Ishikawa (cell line): ENCODE measurements at regions not wholly inside any gene's neighbourhood (a gene's known extent, or its start where the extent isn't known, plus 50 kb on each side); places are given as distances from the start of the nearest gene placed in this dataset.

Experiments
- CEBPB ChIP-seq: IDR thresholded peaks from 2 replicates; pipeline ENCODE4 v1.6.1; 2012
- CREB1 ChIP-seq: IDR thresholded peaks from 2 replicates; pipeline ENCODE4 v1.6.1; 2012; ENCODE audit warnings: low read depth
- EGR1 ChIP-seq: IDR thresholded peaks from 2 replicates; pipeline ENCODE4 v1.6.1; 2012
- EP300 ChIP-seq: IDR thresholded peaks from 2 replicates; pipeline ENCODE4 v1.6.1; 2012; ENCODE audit warnings: borderline replicate concordance
- FOXM1 ChIP-seq: IDR thresholded peaks from 2 replicates; pipeline ENCODE4 v1.6.1; 2012; ENCODE audit warnings: low read depth, borderline replicate concordance
- NFIC ChIP-seq: IDR thresholded peaks from 2 replicates; pipeline ENCODE4 v1.6.1; 2012
- RAD21 ChIP-seq: IDR thresholded peaks from 2 replicates; pipeline ENCODE4 v1.6.1; 2012; ENCODE audit warnings: low read depth
- TAF1 ChIP-seq: IDR thresholded peaks from 2 replicates; pipeline ENCODE4 v1.6.1; 2012; ENCODE audit warnings: low read depth, mild to moderate bottlenecking
- TCF12 ChIP-seq: IDR thresholded peaks from 2 replicates; pipeline ENCODE4 v1.6.1; 2012; ENCODE audit warnings: low read depth
- TEAD4 ChIP-seq: IDR thresholded peaks from 2 replicates; pipeline ENCODE4 v1.6.1; 2012
- YY1 ChIP-seq: IDR thresholded peaks from 2 replicates; pipeline ENCODE4 v1.6.1; 2012; ENCODE audit warnings: low read depth
- ZBTB7A ChIP-seq: IDR thresholded peaks from 2 replicates; pipeline ENCODE4 v1.6.1; 2012; ENCODE audit warnings: low read depth
- TF ChIP-seq, protein P1 (sequence below): IDR thresholded peaks from 2 replicates; pipeline ENCODE4 v1.6.1; 2012
- TF ChIP-seq, protein P2 (sequence below): IDR thresholded peaks from 2 replicates; pipeline ENCODE4 v1.6.1; 2012
- TF ChIP-seq, protein P3 (sequence below): IDR thresholded peaks from 2 replicates; pipeline ENCODE4 v1.6.1; 2012; ENCODE audit warnings: low read depth, mild to moderate bottlenecking

DNA sequence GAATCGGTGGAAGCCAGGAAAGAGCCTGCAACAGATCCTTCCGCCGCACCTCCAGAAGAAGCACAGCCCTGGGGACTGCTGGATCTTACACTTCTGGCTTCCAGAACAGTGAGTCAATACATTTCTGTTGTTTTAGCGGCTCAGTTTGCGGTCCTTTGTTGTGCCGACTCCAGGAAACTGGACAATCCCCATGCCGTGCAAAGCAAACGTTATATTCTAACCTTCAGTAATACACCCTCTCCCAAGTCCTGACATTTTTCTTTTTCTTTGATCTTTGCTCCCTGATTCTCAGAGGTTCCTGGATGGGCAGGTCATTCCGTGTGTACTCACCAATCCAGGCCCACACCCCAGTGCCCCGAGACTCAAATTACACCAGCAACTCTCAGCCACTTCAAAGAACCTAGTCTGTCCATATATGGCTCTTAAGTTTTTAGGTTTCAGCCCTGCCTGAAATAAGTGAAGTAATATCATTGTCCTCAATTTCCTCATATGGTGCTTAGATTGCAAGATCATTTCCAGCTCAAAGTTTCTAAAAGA is 387.1 kb upstream of the SGCG start:
- TF ChIP-seq EGR1 = no peak
- TF ChIP-seq NFIC = no peak
- TF ChIP-seq TEAD4 = 0 out of 2 replicates have a peak, but pooled peaks have one; percentile 19
- peak; percentile 34; the same call in 1 of the 2 replicates for TF ChIP-seq EP300
- TF ChIP-seq ZBTB7A = no peak

DNA sequence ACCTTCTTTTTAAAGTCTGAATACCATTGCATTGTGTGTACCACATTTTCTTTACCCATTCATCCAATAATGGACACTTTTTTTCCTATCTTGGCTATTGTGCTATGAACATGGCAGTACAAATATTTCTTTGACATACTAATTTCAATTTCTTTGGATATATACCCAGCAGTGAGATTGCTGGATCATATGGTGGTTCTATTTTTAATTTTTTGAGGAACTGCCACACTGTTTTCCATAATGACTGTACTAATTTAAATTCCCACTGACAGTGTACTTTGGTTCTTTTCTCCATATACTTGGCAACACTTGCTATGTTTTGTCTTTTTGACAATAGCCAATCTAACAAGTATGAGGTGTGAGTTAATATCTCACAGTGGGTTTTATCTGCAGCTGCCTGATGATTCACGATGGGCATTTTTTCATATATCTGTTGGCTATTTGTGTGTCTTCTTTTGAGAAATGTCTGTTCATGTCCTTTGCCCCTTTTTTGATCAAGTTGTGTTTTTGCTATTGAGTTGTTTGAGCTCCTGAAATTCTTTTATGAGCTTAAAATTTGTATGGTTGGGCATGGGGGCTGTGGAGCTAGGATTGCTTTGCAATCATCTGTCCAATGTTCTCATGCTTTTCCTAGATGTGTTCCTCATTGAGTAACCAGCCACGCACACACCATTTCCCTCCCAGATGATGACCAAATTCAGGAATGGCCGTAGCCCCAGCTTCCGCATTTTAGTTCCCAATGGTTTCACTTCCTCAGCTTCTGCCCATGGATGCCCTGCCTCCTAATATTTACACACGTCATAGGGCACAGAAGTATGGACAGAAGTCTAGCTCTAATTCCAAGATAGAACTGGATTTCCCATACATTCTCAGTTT is 380.0 kb upstream of the SGCG start:
- TF ChIP-seq CEBPB (no peak), ZBTB7A (no peak), CREB1 (no peak), TCF12 (no peak), TAF1 (no peak), NFIC (no peak), RAD21 (no peak), EGR1 (no peak), TEAD4 (no peak), FOXM1 (no peak), YY1 (no peak), EP300 (no peak)
- TF ChIP-seq, protein P1, sequence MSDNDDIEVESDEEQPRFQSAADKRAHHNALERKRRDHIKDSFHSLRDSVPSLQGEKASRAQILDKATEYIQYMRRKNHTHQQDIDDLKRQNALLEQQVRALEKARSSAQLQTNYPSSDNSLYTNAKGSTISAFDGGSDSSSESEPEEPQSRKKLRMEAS = no peak
- TF ChIP-seq, protein P2, sequence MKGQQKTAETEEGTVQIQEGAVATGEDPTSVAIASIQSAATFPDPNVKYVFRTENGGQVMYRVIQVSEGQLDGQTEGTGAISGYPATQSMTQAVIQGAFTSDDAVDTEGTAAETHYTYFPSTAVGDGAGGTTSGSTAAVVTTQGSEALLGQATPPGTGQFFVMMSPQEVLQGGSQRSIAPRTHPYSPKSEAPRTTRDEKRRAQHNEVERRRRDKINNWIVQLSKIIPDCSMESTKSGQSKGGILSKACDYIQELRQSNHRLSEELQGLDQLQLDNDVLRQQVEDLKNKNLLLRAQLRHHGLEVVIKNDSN = no peak
- TF ChIP-seq, protein P3, sequence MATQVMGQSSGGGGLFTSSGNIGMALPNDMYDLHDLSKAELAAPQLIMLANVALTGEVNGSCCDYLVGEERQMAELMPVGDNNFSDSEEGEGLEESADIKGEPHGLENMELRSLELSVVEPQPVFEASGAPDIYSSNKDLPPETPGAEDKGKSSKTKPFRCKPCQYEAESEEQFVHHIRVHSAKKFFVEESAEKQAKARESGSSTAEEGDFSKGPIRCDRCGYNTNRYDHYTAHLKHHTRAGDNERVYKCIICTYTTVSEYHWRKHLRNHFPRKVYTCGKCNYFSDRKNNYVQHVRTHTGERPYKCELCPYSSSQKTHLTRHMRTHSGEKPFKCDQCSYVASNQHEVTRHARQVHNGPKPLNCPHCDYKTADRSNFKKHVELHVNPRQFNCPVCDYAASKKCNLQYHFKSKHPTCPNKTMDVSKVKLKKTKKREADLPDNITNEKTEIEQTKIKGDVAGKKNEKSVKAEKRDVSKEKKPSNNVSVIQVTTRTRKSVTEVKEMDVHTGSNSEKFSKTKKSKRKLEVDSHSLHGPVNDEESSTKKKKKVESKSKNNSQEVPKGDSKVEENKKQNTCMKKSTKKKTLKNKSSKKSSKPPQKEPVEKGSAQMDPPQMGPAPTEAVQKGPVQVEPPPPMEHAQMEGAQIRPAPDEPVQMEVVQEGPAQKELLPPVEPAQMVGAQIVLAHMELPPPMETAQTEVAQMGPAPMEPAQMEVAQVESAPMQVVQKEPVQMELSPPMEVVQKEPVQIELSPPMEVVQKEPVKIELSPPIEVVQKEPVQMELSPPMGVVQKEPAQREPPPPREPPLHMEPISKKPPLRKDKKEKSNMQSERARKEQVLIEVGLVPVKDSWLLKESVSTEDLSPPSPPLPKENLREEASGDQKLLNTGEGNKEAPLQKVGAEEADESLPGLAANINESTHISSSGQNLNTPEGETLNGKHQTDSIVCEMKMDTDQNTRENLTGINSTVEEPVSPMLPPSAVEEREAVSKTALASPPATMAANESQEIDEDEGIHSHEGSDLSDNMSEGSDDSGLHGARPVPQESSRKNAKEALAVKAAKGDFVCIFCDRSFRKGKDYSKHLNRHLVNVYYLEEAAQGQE = no peak

DNA sequence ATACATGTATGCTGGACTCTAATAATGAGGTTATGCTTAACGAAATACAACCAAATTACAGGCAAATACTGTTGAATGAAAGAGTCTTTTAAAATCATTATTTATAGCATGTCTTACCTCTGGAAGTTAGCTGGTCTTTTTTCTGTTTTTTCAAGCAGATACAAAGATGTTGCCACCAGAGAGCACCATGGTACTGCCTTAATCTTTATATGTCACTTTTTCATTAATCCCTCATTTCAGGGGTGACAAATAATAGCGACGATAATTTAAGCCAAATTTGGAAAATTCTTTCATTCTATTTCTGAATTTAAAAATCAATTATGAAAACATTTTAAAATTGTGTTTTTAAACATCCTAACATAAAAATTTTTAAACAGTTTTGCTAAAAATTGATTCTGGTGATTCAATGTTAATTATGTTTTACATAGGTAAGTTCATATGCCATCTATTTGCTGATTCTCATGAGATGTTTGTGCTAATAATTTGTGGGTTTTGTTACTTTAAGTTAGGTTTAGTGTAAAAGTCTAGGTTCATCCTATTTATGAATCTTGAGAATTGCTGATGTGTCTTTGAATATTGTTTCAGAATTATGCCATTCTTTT is 379.3 kb upstream of the SGCG start:
- TF ChIP-seq CEBPB (no peak), RAD21 (peak; percentile 71), FOXM1 (no peak), NFIC (no peak)
- TF ChIP-seq, protein P3 = no peak
- TF ChIP-seq, protein P1 = no peak

DNA sequence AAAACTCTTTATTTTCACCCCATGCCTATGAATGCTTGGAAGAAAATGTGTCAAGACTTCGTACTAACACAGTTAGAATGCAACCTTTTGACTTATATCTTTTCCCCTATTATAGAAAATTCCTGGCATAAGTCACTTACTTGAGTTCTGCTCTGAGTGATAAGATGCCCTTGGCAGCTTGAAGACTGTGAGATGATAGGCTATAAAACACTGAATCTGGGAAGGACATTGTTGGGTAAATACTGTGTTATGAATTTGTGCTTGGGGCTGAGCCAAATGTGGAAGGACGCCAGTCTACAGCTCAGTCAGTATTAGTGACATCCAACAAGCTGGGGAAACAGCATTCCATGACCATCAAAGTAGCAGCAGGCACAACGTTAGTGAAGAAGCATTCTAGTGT is 368.0 kb upstream of the SGCG start:
- TF ChIP-seq TAF1 = no peak
- TF ChIP-seq FOXM1 = no peak
- TF ChIP-seq TEAD4 = no peak
- TF ChIP-seq NFIC = no peak
- no peak for TF ChIP-seq YY1
- no peak for TF ChIP-seq RAD21
- no peak for TF ChIP-seq TCF12
- TF ChIP-seq, protein P3 = no peak
- TF ChIP-seq EP300 = no peak
- no peak for TF ChIP-seq CREB1
- TF ChIP-seq, protein P1 = no peak
- TF ChIP-seq CEBPB = no peak
- no peak for TF ChIP-seq EGR1
- TF ChIP-seq, protein P2 = no peak
- no peak for TF ChIP-seq ZBTB7A
